ENCODE measurements at regions not wholly inside any gene's neighbourhood (a gene's known extent, or its start where the extent isn't known, plus 50 kb on each side); places are given as distances from the start of the nearest gene placed in this dataset.

- H3K27me3 Mint-ChIP-seq (ENCODE audit: low read depth in 3 of 3) = peaks cover 3 to 10% (median 4%) of the 10 kb centered on the region in 3 donors
- no peak for DNase-seq
- H3K9me3 Mint-ChIP-seq = peaks cover 6 to 28% (median 19%) of the 10 kb centered on the region in 6 donors
- no peak overlapping the region for H3K4me3 Mint-ChIP-seq
- H3K4me1 Mint-ChIP-seq = no peaks in the 10 kb centered on the region
- peaks cover 0 to 9% (median 7%) of the 10 kb centered on the region in 3 donors for H3K36me3 Mint-ChIP-seq
- H3K27ac Mint-ChIP-seq = no peak overlapping the region
Measured at GRCh38 chr6:168983925-168984324, 269.7 kb downstream of the THBS2 start.

GRCh38 chr6:168981187-168981586 is 272.5 kb downstream of the THBS2 start:
- peaks cover 3 to 10% (median 5%) of the 10 kb centered on the region in 3 donors for H3K27me3 Mint-ChIP-seq (ENCODE audit: low read depth in 3 of 3)
- no peak overlapping the region for H3K27ac Mint-ChIP-seq
- peaks cover 6 to 28% (median 19%) of the 10 kb centered on the region in 6 donors for H3K9me3 Mint-ChIP-seq
- H3K36me3 Mint-ChIP-seq = peaks cover 0 to 9% (median 7%) of the 10 kb centered on the region in 3 donors
- no peak for DNase-seq
- H3K4me1 Mint-ChIP-seq = no peaks in the 10 kb centered on the region
- H3K4me3 Mint-ChIP-seq = no peak overlapping the region

- H3K27ac Mint-ChIP-seq = no peak overlapping the region
- H3K4me1 Mint-ChIP-seq = no peaks in the 10 kb centered on the region
- H3K4me3 Mint-ChIP-seq = no peak overlapping the region
- peaks cover 3 to 9% (median 6%) of the 10 kb centered on the region in 3 donors for H3K27me3 Mint-ChIP-seq (ENCODE audit: low read depth in 3 of 3)
- no peak for DNase-seq
- H3K36me3 Mint-ChIP-seq = peaks cover 0 to 9% (median 7%) of the 10 kb centered on the region in 3 donors
- peaks cover 6 to 28% (median 19%) of the 10 kb centered on the region in 6 donors for H3K9me3 Mint-ChIP-seq
Measured at GRCh38 chr6:168979254-168979653, 274.4 kb downstream of the THBS2 start.

GRCh38 chr6:168972128-168972527 is 281.5 kb downstream of the THBS2 start:
- no peak overlapping the region for H3K27ac Mint-ChIP-seq
- no peaks in the 10 kb centered on the region for H3K36me3 Mint-ChIP-seq
- H3K4me1 Mint-ChIP-seq = peaks cover 2 to 4% of the 10 kb centered on the region in 2 donors
- DNase-seq = no peak
- H3K4me3 Mint-ChIP-seq = no peak overlapping the region
- no peaks in the 10 kb centered on the region for H3K9me3 Mint-ChIP-seq
- H3K27me3 Mint-ChIP-seq (ENCODE audit: low read depth in 3 of 3) = peaks cover 3 to 6% (median 4%) of the 10 kb centered on the region in 3 donors

- peaks cover 2 to 4% of the 10 kb centered on the region in 2 donors for H3K4me1 Mint-ChIP-seq
- peaks cover 2 to 11% (median 4%) of the 10 kb centered on the region in 3 donors for H3K27me3 Mint-ChIP-seq (ENCODE audit: low read depth in 3 of 3)
- H3K27ac Mint-ChIP-seq = no peak overlapping the region
- no peak for DNase-seq
- H3K4me3 Mint-ChIP-seq = no peak overlapping the region
- no peaks in the 10 kb centered on the region for H3K36me3 Mint-ChIP-seq
- no peaks in the 10 kb centered on the region for H3K9me3 Mint-ChIP-seq
Measured at GRCh38 chr6:168971549-168971948, 282.1 kb downstream of the THBS2 start.

GRCh38 chr6:168968801-168969200 is 284.8 kb downstream of the THBS2 start:
- Mint-ChIP-seq H3K4me3 (no peak overlapping the region), H3K36me3 (no peaks in the 10 kb centered on the region), H3K4me1 (peaks cover 2 to 4% of the 10 kb centered on the region in 2 donors), H3K27me3 (ENCODE audit: low read depth in 3 of 3) (peaks cover 2 to 8% (median 4%) of the 10 kb centered on the region in 3 donors), H3K27ac (no peak overlapping the region), H3K9me3 (no peaks in the 10 kb centered on the region)
- no peak for DNase-seq

- Mint-ChIP-seq H3K27me3 (ENCODE audit: low read depth in 3 of 3) (peaks cover 2 to 8% (median 4%) of the 10 kb centered on the region in 3 donors), H3K4me3 (peak overlapping the region in 1 of 5 donors; percentile 10), H3K9me3 (no peaks in the 10 kb centered on the region), H3K27ac (peak overlapping the region in 1 of 6 donors; percentile 48), H3K4me1 (peaks cover 2 to 4% of the 10 kb centered on the region in 2 donors), H3K36me3 (no peaks in the 10 kb centered on the region)
- DNase-seq = peak; percentile 46 to 76 (median 47)
Measured at GRCh38 chr6:168968228-168968627, 285.4 kb downstream of the THBS2 start.

GRCh38 chr6:168967281-168967925 is 286.2 kb downstream of the THBS2 start:
- no peaks in the 10 kb centered on the region for H3K36me3 Mint-ChIP-seq
- H3K27ac Mint-ChIP-seq = peak overlapping the region in 3 of 6 donors; percentile 26 to 48 (median 38)
- no peak overlapping the region for H3K4me3 Mint-ChIP-seq
- DNase-seq = no peak
- H3K9me3 Mint-ChIP-seq = no peaks in the 10 kb centered on the region
- H3K27me3 Mint-ChIP-seq (ENCODE audit: low read depth in 3 of 3) = peaks cover 2 to 8% (median 4%) of the 10 kb centered on the region in 3 donors
- H3K4me1 Mint-ChIP-seq = peaks cover 2 to 4% of the 10 kb centered on the region in 2 donors

GRCh38 chr6:168964138-168964835 is 289.4 kb downstream of the THBS2 start:
- Mint-ChIP-seq H3K27me3 (ENCODE audit: low read depth in 3 of 3) (peaks cover 2 to 8% (median 2%) of the 10 kb centered on the region in 3 donors), H3K27ac (no peak overlapping the region), H3K4me1 (peaks cover 2 to 4% of the 10 kb centered on the region in 2 donors), H3K4me3 (no peak overlapping the region), H3K36me3 (no peaks in the 10 kb centered on the region), H3K9me3 (no peaks in the 10 kb centered on the region)
- no peak for DNase-seq

- Mint-ChIP-seq H3K4me3 (no peak overlapping the region), H3K36me3 (no peaks in the 10 kb centered on the region), H3K27me3 (ENCODE audit: low read depth in 3 of 3) (peaks cover 0 to 5% (median 2%) of the 10 kb centered on the region in 3 donors), H3K9me3 (no peaks in the 10 kb centered on the region), H3K27ac (no peak overlapping the region), H3K4me1 (no peaks in the 10 kb centered on the region)
- DNase-seq = no peak
Measured at GRCh38 chr6:168962886-168963285, 290.8 kb downstream of the THBS2 start.

- Mint-ChIP-seq H3K9me3 (no peaks in the 10 kb centered on the region), H3K36me3 (no peaks in the 10 kb centered on the region), H3K4me3 (no peak overlapping the region), H3K27ac (no peak overlapping the region), H3K27me3 (ENCODE audit: low read depth in 3 of 3) (no peaks in the 10 kb centered on the region), H3K4me1 (peaks cover 7 to 8% of the 10 kb centered on the region in 2 donors)
- no peak for DNase-seq
Measured at GRCh38 chr6:168961264-168961656, 292.4 kb downstream of the THBS2 start.

GRCh38 chr6:168960551-168961263 is 292.9 kb downstream of the THBS2 start:
- DNase-seq = no peak
- H3K4me3 Mint-ChIP-seq = no peak overlapping the region

GRCh38 chr6:168959696-168960095 is 293.9 kb downstream of the THBS2 start:
- H3K36me3 Mint-ChIP-seq = no peaks in the 10 kb centered on the region
- peaks cover 10% of the 10 kb centered on the region in 2 donors for H3K4me1 Mint-ChIP-seq
- H3K4me3 Mint-ChIP-seq = no peak overlapping the region
- no peak for DNase-seq
- H3K27me3 Mint-ChIP-seq (ENCODE audit: low read depth in 3 of 3) = no peaks in the 10 kb centered on the region
- no peak overlapping the region for H3K27ac Mint-ChIP-seq
- no peaks in the 10 kb centered on the region for H3K9me3 Mint-ChIP-seq

More at GRCh38 chr6:168960551-168961263, 292.9 kb downstream of the THBS2 start:
- H3K27ac Mint-ChIP-seq = no peak overlapping the region
- H3K9me3 Mint-ChIP-seq = no peaks in the 10 kb centered on the region
- H3K27me3 Mint-ChIP-seq (ENCODE audit: low read depth in 3 of 3) = no peaks in the 10 kb centered on the region
- peaks cover 10% of the 10 kb centered on the region in 2 donors for H3K4me1 Mint-ChIP-seq
- H3K36me3 Mint-ChIP-seq = no peaks in the 10 kb centered on the region
